GM23338 (cell line): ENCODE measurements at regions not wholly inside any gene's neighbourhood (a gene's known extent, or its start where the extent isn't known, plus 50 kb on each side); places are given as distances from the start of the nearest gene placed in this dataset.

ENCODE experiments used
- ATAC-seq: fragments of 200-7000 bp; cut with Tn5 transposase; 3 replicates; pipeline ENCODE4 v1.9.1; 2020
- DNase-seq: peaks from one replicate; pipeline ENCODE4 v3.0.0-alpha.2; 2015; ENCODE audit warnings: low spot score
- H2AFZ ChIP-seq: fragments of 200-600 bp; sonication (generic); 2 replicates; pipeline ENCODE4 v1.8.0; 2016; ENCODE audit warnings: antibody characterized with exemption, mild to moderate bottlenecking, moderate library complexity
- H3F3A ChIP-seq: fragments of 200-600 bp; sonication (generic); replicated peaks from 2 replicates; pipeline ENCODE4 v1.8.0; 2017; ENCODE audit warnings: antibody characterized with exemption, mixed run types, low read depth
- H3K27ac ChIP-seq: fragments of 200-600 bp; sonication (generic); 2 replicates; pipeline ENCODE4 v1.6.1; 2016; ENCODE audit warnings: low read depth
- H3K27me3 ChIP-seq: fragments of 200-600 bp; sonication (generic); 2 replicates; pipeline ENCODE4 v1.8.0; 2016; ENCODE audit warnings: mild to moderate bottlenecking, mixed run types, moderate library complexity; ENCODE audit not compliant: insufficient read depth
- H3K36me3 ChIP-seq: fragments of 200-600 bp; sonication (generic); 2 replicates; pipeline ENCODE4 v1.8.0; 2016; ENCODE audit warnings: mild to moderate bottlenecking; ENCODE audit not compliant: insufficient read depth
- H3K4me1 ChIP-seq: fragments of 200-600 bp; sonication (generic); 2 replicates; pipeline ENCODE4 v1.8.0; 2016; ENCODE audit warnings: mild to moderate bottlenecking, moderate library complexity; ENCODE audit not compliant: insufficient read depth
- H3K4me2 ChIP-seq: fragments of 200-600 bp; sonication (generic); 2 replicates; pipeline ENCODE4 v1.7.1; 2017; ENCODE audit warnings: mixed run types
- H3K4me3 ChIP-seq: fragments of 200-600 bp; sonication (generic); 2 replicates; pipeline ENCODE4 v1.6.1; 2016; ENCODE audit warnings: mixed run types
- H3K79me2 ChIP-seq: fragments of 200-600 bp; sonication (generic); replicated peaks from 2 replicates; pipeline ENCODE4 v1.8.0; 2017; ENCODE audit warnings: mild to moderate bottlenecking; ENCODE audit not compliant: insufficient read depth
- H3K9me2 ChIP-seq: fragments of 200-600 bp; sonication (generic); 2 replicates; pipeline ENCODE4 v1.8.0; 2017; ENCODE audit not compliant: insufficient read depth
- H4K20me1 ChIP-seq: fragments of 200-600 bp; sonication (generic); replicated peaks from 2 replicates; pipeline ENCODE4 v1.8.0; 2017; ENCODE audit warnings: mild to moderate bottlenecking; ENCODE audit not compliant: insufficient read depth
- H3K27ac Mint-ChIP-seq: 2 replicates; pipeline ENCODE4 v1.8.0; 2020; ENCODE audit warnings: inconsistent platforms, mild to moderate bottlenecking, moderate library complexity, mixed read lengths
- H3K27me3 Mint-ChIP-seq: 3 replicates; pipeline ENCODE4 v1.8.0; 2022; ENCODE audit warnings: low read depth, mild to moderate bottlenecking, moderate library complexity, mixed read lengths, inconsistent platforms; ENCODE audit not compliant: insufficient read depth, poor library complexity
- H3K36me3 Mint-ChIP-seq: 3 replicates; pipeline ENCODE4 v1.8.0; 2021; ENCODE audit warnings: low read depth, mild to moderate bottlenecking, inconsistent platforms, moderate library complexity, mixed read lengths
- H3K4me1 Mint-ChIP-seq: 3 replicates; pipeline ENCODE4 v1.8.0; 2020; ENCODE audit warnings: mild to moderate bottlenecking, inconsistent platforms, mixed read lengths
- H3K4me3 Mint-ChIP-seq: 3 replicates; pipeline ENCODE4 v1.8.0; 2021; ENCODE audit warnings: moderate library complexity, mild to moderate bottlenecking, inconsistent platforms, mixed read lengths
- H3K9me3 Mint-ChIP-seq: 3 replicates; pipeline ENCODE4 v1.8.0; 2020; ENCODE audit warnings: moderate library complexity, mild to moderate bottlenecking, inconsistent platforms, mixed read lengths
- CTCF ChIP-seq, 2 experiments: fragments of 200-600 bp in 1 of 2; sonication (generic) in 1 of 2; conservative IDR thresholded peaks; 2 replicates each; pipeline versions ENCODE4 v1.5.1 to v1.6.1; 2016 to 2017; ENCODE audit warnings: antibody characterized with exemption in 2 of 2, low read depth in 2 of 2, mild to moderate bottlenecking in 2 of 2, moderate library complexity in 1 of 2
- ETS1 ChIP-seq: IDR thresholded peaks from 2 replicates; pipeline ENCODE4 v1.6.1; 2016; ENCODE audit warnings: antibody characterized with exemption
- EZH2 ChIP-seq: fragments of 200-600 bp; sonication (generic); IDR thresholded peaks from one replicate; pipeline ENCODE4 v1.8.0; 2017; ENCODE audit warnings: antibody characterized with exemption, mild to moderate bottlenecking, low read depth; ENCODE audit not compliant: unreplicated experiment
- REST ChIP-seq: IDR thresholded peaks from one replicate; pipeline ENCODE4 v1.6.1; 2018; ENCODE audit warnings: antibody characterized with exemption; ENCODE audit not compliant: unreplicated experiment
- STAT1 ChIP-seq: IDR thresholded peaks from one replicate; pipeline ENCODE4 v1.6.1; 2016; ENCODE audit warnings: antibody characterized with exemption; ENCODE audit not compliant: unreplicated experiment
- ZNF462 ChIP-seq: fragments of 250-450 bp; sonication (Bioruptor Pico); IDR thresholded peaks from 2 replicates; pipeline ENCODE4 v1.5.0; 2020; ENCODE audit warnings: mild to moderate bottlenecking, moderate library complexity

GRCh38 chr1:190908691-190909090 lies 431.0 kb upstream of the BRINP3 start:
- ATAC-seq (no peak), DNase-seq (no peak)
- H3K27me3 ChIP-seq, result no peaks in the 10 kb centered on the region
- no peaks in the 10 kb centered on the region for H3K4me1 ChIP-seq
- H3K79me2 ChIP-seq, result no peaks in the 10 kb centered on the region
- no peak overlapping the region for H3K27ac ChIP-seq
- no peak overlapping the region for H3K4me3 Mint-ChIP-seq
- no peak overlapping the region for H2AFZ ChIP-seq
- no peak overlapping the region for H3K4me3 ChIP-seq
- H4K20me1 ChIP-seq, result no peaks in the 10 kb centered on the region
- no peaks in the 10 kb centered on the region for H3K36me3 ChIP-seq
- no peak overlapping the region for H3K4me2 ChIP-seq
- no peak overlapping the region for H3K27ac Mint-ChIP-seq
- 0 out of 3 replicates have a peak, but pooled peaks cover 3% of the 10 kb centered on the region for H3K9me3 Mint-ChIP-seq
- peaks cover 3% of the 10 kb centered on the region for H3K27me3 Mint-ChIP-seq
- H3F3A ChIP-seq, result no peaks in the 10 kb centered on the region
- no peaks in the 10 kb centered on the region for H3K4me1 Mint-ChIP-seq
- H3K36me3 Mint-ChIP-seq, result peaks cover 4% of the 10 kb centered on the region; the same call in 1 of the 3 replicates
- peaks cover 7% of the 10 kb centered on the region; the same call in 1 of the 2 replicates for H3K9me2 ChIP-seq
- TF ChIP-seq ETS1, result no peak

- peak; percentile 36; the same call in 1 of the 3 replicates for ATAC-seq
- TF ChIP-seq REST, result no peak
- no peak for TF ChIP-seq CTCF (conservative IDR thresholded peaks at IDR 0.05; ENCODE audit: low read depth in 2 of 2)
- TF ChIP-seq EZH2, result no peak
- no peak for TF ChIP-seq STAT1
- no peak for TF ChIP-seq ZNF462
- peak; percentile 26 for DNase-seq
Observed at GRCh38 chr1:190935925-190936324, 458.3 kb upstream of the BRINP3 start.

More at GRCh38 chr1:190935925-190936324, 458.3 kb upstream of the BRINP3 start:
- H3K27ac ChIP-seq, result no peak overlapping the region; the same call in 1 of the 2 replicates
- H3K4me3 ChIP-seq, result no peak overlapping the region
- H4K20me1 ChIP-seq, result no peaks in the 10 kb centered on the region
- no peaks in the 10 kb centered on the region for H3F3A ChIP-seq
- Mint-ChIP-seq H3K4me1 (peaks cover 18% of the 10 kb centered on the region; the same call in 2 of the 3 replicates), H3K27me3 (peaks cover 1% of the 10 kb centered on the region), H3K27ac (0 out of 2 replicates have a peak overlapping the region, but pooled peaks have one; percentile 31), H3K36me3 (no peaks in the 10 kb centered on the region), H3K9me3 (no peaks in the 10 kb centered on the region), H3K4me3 (no peak overlapping the region)
- no peaks in the 10 kb centered on the region for H3K27me3 ChIP-seq
- H3K79me2 ChIP-seq, result no peaks in the 10 kb centered on the region
- no peaks in the 10 kb centered on the region for H3K36me3 ChIP-seq
- peaks cover 11% of the 10 kb centered on the region; the same call in 1 of the 2 replicates for H3K4me1 ChIP-seq
- H2AFZ ChIP-seq, result no peak overlapping the region
- H3K4me2 ChIP-seq, result peak overlapping the region; percentile 21; the same call in 1 of the 2 replicates
- H3K9me2 ChIP-seq, result no peaks in the 10 kb centered on the region
